ENCODE measurements at regions not wholly inside any gene's neighbourhood (a gene's known extent, or its start where the extent isn't known, plus 50 kb on each side); places are given as distances from the start of the nearest gene placed in this dataset.
A peak's percentile ranks its signal among the peaks of the same experiment; 100 is the strongest.

DNA sequence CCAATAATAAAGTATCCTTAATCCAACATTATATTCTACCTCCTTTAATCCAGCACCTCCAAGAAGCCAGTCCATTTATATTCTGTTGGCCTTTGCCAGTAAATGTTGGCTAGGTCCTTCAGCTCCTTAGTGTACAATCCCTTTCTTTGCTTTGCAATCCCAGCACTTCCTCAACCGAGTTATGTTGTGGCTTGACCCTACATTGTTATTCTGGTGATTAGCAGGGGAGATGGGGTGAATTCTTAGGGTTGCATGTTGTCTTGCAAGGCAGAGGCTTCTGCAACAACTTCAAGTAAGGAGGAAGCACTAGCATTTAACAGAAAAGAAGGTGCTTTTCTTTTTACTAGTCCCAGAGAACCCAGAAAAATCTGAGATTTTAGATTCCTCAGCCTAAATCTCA, 127.2 kb downstream of the CD47 start:
- CTCF ChIA-PET, result interaction anchor here (0.5 kb wide), 1 partner anchor 25 kb away, joined by 3 read pairs; no protein-coding TSS in a partner anchor
- H3K4me1 ChIP-seq (ENCODE audit: control insufficient read depth in 2 of 2, insufficient read depth in 2 of 2, low read length in 2 of 2), result no peaks in the 10 kb centered on the region
- no peak overlapping the region for H3K4me3 ChIP-seq (ENCODE audit: low read length)
- peaks cover 0 to 6% (median 4%) of the 10 kb centered on the region in 7 donors for H3K4me1 Mint-ChIP-seq
- H3K27me3 ChIP-seq (ENCODE audit: control insufficient read depth in 2 of 2, insufficient read depth in 2 of 2, low read length in 2 of 2), result no peaks in the 10 kb centered on the region
- H3K27ac Mint-ChIP-seq, result no peak overlapping the region
- DNase-seq, result no peak
- no peaks in the 10 kb centered on the region for H3K9me3 ChIP-seq (ENCODE audit: control insufficient read depth in 2 of 3, low read length in 3 of 3)
- H3K27ac ChIP-seq (ENCODE audit: low read depth, low read length), result no peak overlapping the region
- no peak for ATAC-seq
- POLR2A ChIA-PET, result no interaction called here
- peaks cover 0 to 13% (median 0%) of the 10 kb centered on the region in 11 donors for H3K9me3 Mint-ChIP-seq
- no peaks in the 10 kb centered on the region for H3K27me3 Mint-ChIP-seq
- H3K36me3 ChIP-seq (ENCODE audit: control insufficient read depth in 2 of 3, insufficient read depth in 3 of 3, low read length in 3 of 3), result no peaks in the 10 kb centered on the region
- H3K36me3 Mint-ChIP-seq, result peaks cover 0 to 5% (median 1%) of the 10 kb centered on the region in 5 donors
- intact Hi-C loops (cut with micrococcal nuclease), result no loop called here
- H3K4me3 Mint-ChIP-seq, result no peak overlapping the region

DNA sequence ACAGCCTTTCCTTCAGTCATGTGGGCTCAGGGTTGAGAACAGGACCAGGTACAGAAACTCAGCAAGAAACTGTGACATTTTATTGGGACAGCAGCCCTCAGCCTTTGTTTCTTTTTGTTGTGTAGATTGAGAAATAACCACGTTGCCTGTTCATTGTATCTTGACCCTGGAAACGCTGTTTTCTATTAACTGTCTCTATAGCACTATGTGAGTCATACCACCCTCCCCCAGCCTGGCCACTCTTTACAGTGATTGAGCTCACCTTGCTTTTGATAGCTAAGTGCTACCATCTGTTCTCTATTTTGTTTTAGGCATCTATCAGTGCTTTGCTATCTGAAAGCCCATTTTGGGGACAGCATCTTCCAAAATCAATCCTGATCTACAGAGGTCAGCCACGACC, 127.9 kb downstream of the CD47 start:
- Mint-ChIP-seq H3K27me3 (no peaks in the 10 kb centered on the region), H3K36me3 (peaks cover 0 to 5% (median 1%) of the 10 kb centered on the region in 5 donors), H3K4me1 (peaks cover 0 to 7% (median 5%) of the 10 kb centered on the region in 7 donors), H3K9me3 (peaks cover 0 to 13% (median 0%) of the 10 kb centered on the region in 11 donors), H3K4me3 (no peak overlapping the region), H3K27ac (no peak overlapping the region)
- Histone ChIP-seq H3K4me1 (ENCODE audit: control insufficient read depth in 2 of 2, insufficient read depth in 2 of 2, low read length in 2 of 2) (no peaks in the 10 kb centered on the region), H3K27ac (ENCODE audit: low read depth, low read length) (no peak overlapping the region), H3K9me3 (ENCODE audit: control insufficient read depth in 2 of 3, low read length in 3 of 3) (no peaks in the 10 kb centered on the region), H3K27me3 (ENCODE audit: control insufficient read depth in 2 of 2, insufficient read depth in 2 of 2, low read length in 2 of 2) (no peaks in the 10 kb centered on the region), H3K4me3 (ENCODE audit: low read length) (no peak overlapping the region), H3K36me3 (ENCODE audit: control insufficient read depth in 2 of 3, insufficient read depth in 3 of 3, low read length in 3 of 3) (no peaks in the 10 kb centered on the region)
- POLR2A ChIA-PET, result no interaction called here
- DNase-seq (no peak), ATAC-seq (no peak)
- intact Hi-C loops (cut with micrococcal nuclease), result no loop called here
- CTCF ChIA-PET, result no interaction called here

DNA sequence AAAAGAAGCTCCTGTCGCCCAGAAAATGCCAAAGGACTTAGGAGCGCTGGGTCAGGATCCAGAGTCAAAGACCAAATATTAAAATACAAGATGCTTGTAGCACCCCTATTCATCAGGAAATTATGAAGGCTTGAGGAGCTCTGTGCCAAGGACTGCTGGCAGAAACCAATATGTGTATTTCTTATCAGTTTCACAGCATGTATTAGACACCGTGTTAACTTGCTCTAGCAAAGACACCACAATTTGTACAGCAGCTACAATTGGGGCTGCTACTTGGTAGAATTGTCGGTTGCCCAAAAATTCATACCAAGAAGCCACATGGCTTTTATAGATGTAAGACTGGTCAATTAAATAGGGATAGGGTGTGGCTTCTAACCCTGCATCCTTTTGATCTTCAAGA, 128.8 kb downstream of the CD47 start:
- Mint-ChIP-seq H3K9me3 (peaks cover 0 to 13% (median 0%) of the 10 kb centered on the region in 11 donors), H3K36me3 (peaks cover 0 to 5% (median 1%) of the 10 kb centered on the region in 5 donors), H3K27me3 (peaks cover 0 to 9% (median 0%) of the 10 kb centered on the region in 5 donors), H3K4me1 (peaks cover 0 to 8% (median 6%) of the 10 kb centered on the region in 7 donors), H3K27ac (no peak overlapping the region), H3K4me3 (no peak overlapping the region)
- no peaks in the 10 kb centered on the region for H3K9me3 ChIP-seq (ENCODE audit: control insufficient read depth in 2 of 3, low read length in 3 of 3)
- DNase-seq (no peak), ATAC-seq (no peak)
- H3K27ac ChIP-seq (ENCODE audit: low read depth, low read length), result no peak overlapping the region
- no peaks in the 10 kb centered on the region for H3K36me3 ChIP-seq (ENCODE audit: control insufficient read depth in 2 of 3, insufficient read depth in 3 of 3, low read length in 3 of 3)
- ChIA-PET CTCF (no interaction called here), POLR2A (no interaction called here)
- intact Hi-C loops (cut with micrococcal nuclease), result no loop called here
- H3K4me3 ChIP-seq (ENCODE audit: low read length), result no peak overlapping the region
- no peaks in the 10 kb centered on the region for H3K4me1 ChIP-seq (ENCODE audit: control insufficient read depth in 2 of 2, insufficient read depth in 2 of 2, low read length in 2 of 2)
- H3K27me3 ChIP-seq (ENCODE audit: control insufficient read depth in 2 of 2, insufficient read depth in 2 of 2, low read length in 2 of 2), result no peaks in the 10 kb centered on the region

DNA sequence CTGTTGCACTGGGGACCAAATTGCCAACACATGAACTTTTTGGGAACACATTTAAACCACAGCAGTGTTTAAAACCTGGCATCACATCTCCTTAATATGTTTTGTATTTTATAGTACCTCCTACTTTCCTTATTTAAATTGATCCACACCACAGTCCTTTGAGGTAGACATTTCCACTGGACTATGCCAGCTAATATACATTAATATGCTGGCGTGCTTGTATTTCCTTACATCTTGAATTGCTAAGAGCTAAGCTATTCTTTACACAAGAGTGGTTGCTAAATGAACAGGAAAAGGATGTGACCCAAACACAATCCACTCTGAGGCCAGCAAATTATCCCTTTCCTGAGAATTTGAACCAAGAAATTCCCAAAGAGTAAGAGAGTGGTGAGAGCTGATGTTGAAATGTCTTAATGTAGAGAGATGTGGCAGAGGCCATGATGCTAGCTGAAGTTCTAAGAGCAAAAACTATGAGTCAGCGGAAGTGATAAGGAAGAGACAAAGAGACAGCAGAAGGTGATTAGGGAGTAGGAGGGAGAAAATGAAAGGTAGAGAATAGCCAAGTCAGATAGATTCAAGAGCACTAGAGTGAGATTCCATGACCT, 131.2 kb downstream of the CD47 start:
- no peak overlapping the region for H3K4me3 Mint-ChIP-seq
- H3K9me3 ChIP-seq (ENCODE audit: control insufficient read depth in 2 of 3, low read length in 3 of 3), result no peaks in the 10 kb centered on the region
- H3K27me3 ChIP-seq (ENCODE audit: control insufficient read depth in 2 of 2, insufficient read depth in 2 of 2, low read length in 2 of 2), result no peaks in the 10 kb centered on the region
- H3K36me3 Mint-ChIP-seq, result peaks cover 0 to 5% (median 0%) of the 10 kb centered on the region in 5 donors
- DNase-seq (no peak), ATAC-seq (no peak)
- POLR2A ChIA-PET, result no interaction called here
- no peak overlapping the region for H3K4me3 ChIP-seq (ENCODE audit: low read length)
- H3K9me3 Mint-ChIP-seq, result peaks cover 0 to 10% (median 0%) of the 10 kb centered on the region in 11 donors
- peaks cover 9 to 14% (median 12%) of the 10 kb centered on the region in 7 donors for H3K4me1 Mint-ChIP-seq
- H3K27me3 Mint-ChIP-seq, result peaks cover 0 to 13% (median 0%) of the 10 kb centered on the region in 5 donors
- no peaks in the 10 kb centered on the region for H3K36me3 ChIP-seq (ENCODE audit: control insufficient read depth in 2 of 3, insufficient read depth in 3 of 3, low read length in 3 of 3)
- intact Hi-C loops (cut with micrococcal nuclease), result no loop called here
- peaks cover 0 to 6% of the 10 kb centered on the region in 2 donors for H3K4me1 ChIP-seq (ENCODE audit: control insufficient read depth in 2 of 2, insufficient read depth in 2 of 2, low read length in 2 of 2)
- H3K27ac Mint-ChIP-seq, result no peak overlapping the region
- H3K27ac ChIP-seq (ENCODE audit: low read depth, low read length), result no peak overlapping the region
- CTCF ChIA-PET, result no interaction called here

DNA sequence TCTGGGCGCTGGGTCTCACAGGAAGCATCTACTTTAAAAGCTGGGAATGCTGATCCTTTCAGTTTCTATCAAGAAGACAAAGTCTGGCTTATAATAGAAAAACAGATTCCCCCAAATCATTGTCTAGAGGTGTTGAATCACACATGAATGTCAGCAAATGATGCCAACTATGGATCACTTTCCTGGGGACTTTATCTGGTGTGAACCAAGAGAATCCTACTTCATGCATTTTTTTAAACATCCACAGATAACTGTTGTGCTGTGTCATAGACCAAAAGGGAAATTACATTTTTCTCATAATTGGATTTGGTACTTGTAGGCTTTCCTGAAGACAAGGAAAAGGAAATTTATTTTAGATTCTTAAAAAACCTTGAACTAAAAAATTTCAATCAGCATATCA, 132.7 kb downstream of the CD47 start:
- ATAC-seq (no peak), DNase-seq (no peak)
- H3K4me1 ChIP-seq (ENCODE audit: control insufficient read depth in 2 of 2, insufficient read depth in 2 of 2, low read length in 2 of 2), result peaks cover 4 to 17% of the 10 kb centered on the region in 2 donors
- intact Hi-C loops (cut with micrococcal nuclease), result no loop called here
- peaks cover 0 to 6% (median 0%) of the 10 kb centered on the region in 11 donors for H3K9me3 Mint-ChIP-seq
- ChIA-PET CTCF (interaction anchor here (0.6 to 0.7 kb wide), 3 partner anchors 52 to 674 kb away, joined by 3 read pairs; no protein-coding TSS in a partner anchor), POLR2A (no interaction called here)
- peaks cover 0 to 5% (median 0%) of the 10 kb centered on the region in 5 donors for H3K36me3 Mint-ChIP-seq
- H3K4me3 Mint-ChIP-seq, result no peak overlapping the region
- H3K9me3 ChIP-seq (ENCODE audit: control insufficient read depth in 2 of 3, low read length in 3 of 3), result no peaks in the 10 kb centered on the region
- peaks cover 0 to 13% (median 0%) of the 10 kb centered on the region in 5 donors for H3K27me3 Mint-ChIP-seq
- H3K27me3 ChIP-seq (ENCODE audit: control insufficient read depth in 2 of 2, insufficient read depth in 2 of 2, low read length in 2 of 2), result no peaks in the 10 kb centered on the region
- no peaks in the 10 kb centered on the region for H3K36me3 ChIP-seq (ENCODE audit: control insufficient read depth in 2 of 3, insufficient read depth in 3 of 3, low read length in 3 of 3)
- H3K4me3 ChIP-seq (ENCODE audit: low read length), result no peak overlapping the region
- no peak overlapping the region for H3K27ac ChIP-seq (ENCODE audit: low read depth, low read length)
- no peak overlapping the region for H3K27ac Mint-ChIP-seq
- peaks cover 16 to 24% (median 23%) of the 10 kb centered on the region in 7 donors for H3K4me1 Mint-ChIP-seq

DNA sequence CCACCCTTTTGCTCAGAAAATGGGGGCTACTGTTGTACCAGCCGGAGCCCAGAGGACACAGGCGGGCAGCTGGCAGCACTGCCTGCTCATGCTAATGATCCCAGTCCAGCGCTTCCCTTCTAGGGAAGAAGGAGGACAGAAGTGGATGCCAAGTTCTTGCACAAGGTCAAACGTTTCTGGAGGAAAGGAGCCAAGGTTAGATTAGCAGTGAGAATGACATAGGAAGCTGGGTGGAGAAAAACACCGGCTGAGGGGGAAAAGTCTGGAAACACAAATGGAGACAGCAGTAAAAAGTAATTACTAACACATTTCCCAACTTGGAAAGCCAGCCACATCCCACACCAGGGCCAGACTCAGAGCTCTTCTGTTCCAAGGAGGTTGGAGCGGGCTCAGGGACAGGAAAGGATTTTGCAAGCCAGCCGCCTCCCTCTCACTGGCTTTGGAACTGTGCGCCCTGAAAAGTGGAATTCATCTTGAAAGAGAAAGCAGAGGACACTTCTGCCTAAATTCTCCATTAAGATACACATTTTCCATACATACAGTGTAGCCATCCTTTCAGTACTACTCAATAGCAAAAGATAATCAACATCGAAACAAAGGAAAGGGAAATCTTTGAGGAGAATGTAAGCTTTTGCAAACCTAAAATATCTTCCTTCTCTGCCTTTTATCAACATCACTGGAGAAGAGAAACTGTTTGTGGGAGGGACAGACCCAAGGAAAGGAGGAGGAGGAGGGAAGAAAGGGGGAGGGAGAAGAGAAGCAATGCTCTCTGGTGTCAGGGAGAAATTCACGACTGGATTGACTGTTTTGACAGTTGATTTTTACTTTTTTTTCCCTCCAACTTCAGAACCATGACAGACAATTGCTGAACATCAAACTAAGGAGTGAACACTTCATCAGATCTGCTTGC, 133.6 kb downstream of the CD47 start:
- no peak overlapping the region for H3K4me3 Mint-ChIP-seq
- no peaks in the 10 kb centered on the region for H3K36me3 ChIP-seq (ENCODE audit: control insufficient read depth in 2 of 3, insufficient read depth in 3 of 3, low read length in 3 of 3)
- H3K27me3 ChIP-seq (ENCODE audit: control insufficient read depth in 2 of 2, insufficient read depth in 2 of 2, low read length in 2 of 2), result no peaks in the 10 kb centered on the region
- no peak overlapping the region for H3K4me3 ChIP-seq (ENCODE audit: low read length)
- H3K36me3 Mint-ChIP-seq, result peaks cover 0 to 5% (median 0%) of the 10 kb centered on the region in 5 donors
- H3K9me3 ChIP-seq (ENCODE audit: control insufficient read depth in 2 of 3, low read length in 3 of 3), result no peaks in the 10 kb centered on the region
- CTCF ChIA-PET, result interaction anchor here (1.8 kb wide), 1 partner anchor 29 kb away, joined by 5 read pairs; no protein-coding TSS in a partner anchor
- no peak for DNase-seq
- peak overlapping the region in 2 of 9 donors; percentile 18 to 51 for H3K27ac Mint-ChIP-seq
- intact Hi-C loops (cut with micrococcal nuclease), result no loop called here
- H3K27me3 Mint-ChIP-seq, result peaks cover 0 to 13% (median 0%) of the 10 kb centered on the region in 5 donors
- peaks cover 6 to 21% of the 10 kb centered on the region in 2 donors for H3K4me1 ChIP-seq (ENCODE audit: control insufficient read depth in 2 of 2, insufficient read depth in 2 of 2, low read length in 2 of 2)
- H3K4me1 Mint-ChIP-seq, result peaks cover 16 to 28% (median 27%) of the 10 kb centered on the region in 7 donors
- H3K27ac ChIP-seq (ENCODE audit: low read depth, low read length), result no peak overlapping the region
- POLR2A ChIA-PET, result interaction anchor here (0.7 kb wide), 1 partner anchor 10 kb away, joined by 4 read pairs; no protein-coding TSS in a partner anchor
- no peak for ATAC-seq
- H3K9me3 Mint-ChIP-seq, result peaks cover 0 to 6% (median 0%) of the 10 kb centered on the region in 11 donors

All from naive thymus-derived CD4-positive, alpha-beta T cell (primary cell).